ENCODE measurements at regions not wholly inside any gene's neighbourhood (a gene's known extent, or its start where the extent isn't known, plus 50 kb on each side); places are given as distances from the start of the nearest gene placed in this dataset.
A peak's percentile ranks its signal among the peaks of the same experiment; 100 is the strongest.

GRCh38 chr14:22383515-22384166 is 205.4 kb downstream of the DAD1 start (continued):
- TF ChIP-seq POLR2AphosphoS2 (IDR thresholded peaks at IDR 0.05; ENCODE audit: low read depth, low read length) (0 out of 2 replicates have a peak, but pooled peaks have one; percentile 53), EP300 (IDR thresholded peaks at IDR 0.05; ENCODE audit: borderline replicate concordance in 1 of 2, control insufficient read depth in 1 of 2, low read depth in 2 of 2, low read length in 2 of 2) (peak in 1 of 2 experiments; percentile 62; a peak in 3 of 4 replicates), NKRF (conservative IDR thresholded peaks at IDR 0.05) (no peak), HSF1 (IDR thresholded peaks at IDR 0.05; ENCODE audit: low read depth, low read length) (no peak), ZNF274 (IDR thresholded peaks at IDR 0.05; ENCODE audit: insufficient read depth, insufficient read length) (no peak), PBX3 (IDR thresholded peaks at IDR 0.05; ENCODE audit: insufficient replicate concordance, low read depth, low read length) (no peak), CEBPB (IDR thresholded peaks at IDR 0.05; ENCODE audit: borderline replicate concordance in 1 of 2, low read depth in 2 of 2, low read length in 2 of 2) (no peak), ASH2L (IDR thresholded peaks at IDR 0.05; ENCODE audit: borderline replicate concordance, low read depth) (no peak), SUZ12 (IDR thresholded peaks at IDR 0.05; ENCODE audit: unreplicated experiment) (no peak), ELK1 (IDR thresholded peaks at IDR 0.05; ENCODE audit: low read depth, low read length) (no peak), RFX5 (IDR thresholded peaks at IDR 0.05; ENCODE audit: low read depth, low read length) (no peak), ZNF592 (IDR thresholded peaks at IDR 0.05) (no peak), FOXK2 (IDR thresholded peaks at IDR 0.05) (no peak; the same call in 1 of the 2 replicates), TARDBP (IDR thresholded peaks at IDR 0.05; ENCODE audit: borderline replicate concordance) (no peak), MEF2B (IDR thresholded peaks at IDR 0.05; ENCODE audit: partially characterized antibody, poor library complexity, severe bottlenecking) (peak; percentile 99), CHD4 (IDR thresholded peaks at IDR 0.05) (no peak)
